H4 (cell line): ENCODE measurements at regions not wholly inside any gene's neighbourhood (a gene's known extent, or its start where the extent isn't known, plus 50 kb on each side); places are given as distances from the start of the nearest gene placed in this dataset.
"Not testable (repeated sequence)": the region's sequence is repeated elsewhere in the genome, so short reads cannot be mapped to it uniquely, and the experiment has no call there.

Experiments used
- DNase-seq: peaks from one replicate; pipeline ENCODE4 v3.0.0-alpha.2; 2015; ENCODE audit warnings: low spot score

DNA sequence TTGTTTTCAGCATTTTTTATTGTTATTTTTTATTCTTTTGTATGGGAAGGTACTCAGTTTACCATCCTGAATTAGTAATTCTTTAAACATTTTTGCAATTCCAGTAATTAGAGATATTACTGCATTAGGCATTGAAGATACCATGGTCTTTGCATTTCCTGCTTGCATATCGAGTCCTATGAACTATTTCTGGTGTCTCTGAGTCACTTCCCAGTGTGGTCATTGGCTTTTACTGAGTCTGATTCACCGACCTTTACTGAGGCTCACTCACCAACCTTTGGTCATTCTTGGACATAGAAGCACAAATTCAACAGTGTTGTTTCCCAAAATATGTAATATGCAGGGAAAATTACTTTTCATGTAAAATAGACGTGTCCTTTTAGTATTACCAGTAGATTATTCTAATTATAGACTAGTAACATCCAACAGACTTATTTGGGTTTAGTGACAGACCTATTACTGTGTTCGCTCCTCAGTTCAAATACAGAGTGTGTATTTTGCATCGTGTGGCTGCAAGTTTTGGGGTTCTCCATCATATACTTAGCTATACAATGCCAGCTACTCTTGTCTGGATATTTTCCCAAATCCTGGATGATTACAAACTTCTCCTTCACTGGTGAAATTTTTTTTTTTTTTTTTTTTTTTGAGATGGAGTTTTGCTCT lies 180.7 kb upstream of the PRSS1 start:
- peak; percentile 45 for DNase-seq

DNA sequence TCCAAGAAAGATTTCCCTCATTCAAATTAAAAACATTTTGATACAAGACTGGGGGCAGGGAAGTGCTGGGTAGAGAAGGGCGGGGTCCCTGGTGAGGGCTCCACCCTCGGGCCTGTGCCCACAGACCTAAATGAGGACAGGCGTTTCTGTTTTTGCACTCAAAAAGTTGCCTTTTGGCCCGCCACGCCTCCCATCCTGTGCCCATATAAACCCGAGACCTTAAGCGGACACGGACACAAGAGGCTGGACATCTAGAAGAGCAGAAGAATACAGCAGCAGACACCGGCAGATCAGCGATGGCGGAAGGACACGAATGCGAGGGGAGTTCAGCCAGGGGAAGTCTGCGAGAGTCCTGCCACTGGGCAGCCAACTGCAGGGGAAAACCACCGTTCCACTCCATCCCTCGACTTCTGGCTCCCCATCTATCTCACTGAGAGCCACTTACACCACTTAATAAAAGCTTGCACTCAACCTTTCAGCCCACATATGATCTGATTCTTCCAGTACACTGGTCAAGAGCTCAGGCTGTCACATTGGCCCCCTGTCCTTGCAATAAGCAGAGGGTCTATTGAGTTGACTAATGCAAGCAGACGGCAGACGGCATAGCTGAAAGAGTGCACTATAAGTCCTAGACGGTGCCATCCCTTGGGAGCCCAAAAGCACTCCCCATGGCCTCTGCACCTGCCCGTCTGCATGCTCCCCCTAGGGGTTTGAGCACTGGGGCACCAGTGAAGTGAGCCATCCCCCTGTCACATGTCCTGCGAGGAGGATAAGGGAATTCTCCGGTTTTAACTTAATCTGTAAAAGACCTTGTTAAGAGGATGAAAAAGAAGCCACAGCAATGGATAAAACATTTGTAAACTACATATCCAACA lies 181.8 kb upstream of the PRSS1 start:
- no peak for DNase-seq

DNA sequence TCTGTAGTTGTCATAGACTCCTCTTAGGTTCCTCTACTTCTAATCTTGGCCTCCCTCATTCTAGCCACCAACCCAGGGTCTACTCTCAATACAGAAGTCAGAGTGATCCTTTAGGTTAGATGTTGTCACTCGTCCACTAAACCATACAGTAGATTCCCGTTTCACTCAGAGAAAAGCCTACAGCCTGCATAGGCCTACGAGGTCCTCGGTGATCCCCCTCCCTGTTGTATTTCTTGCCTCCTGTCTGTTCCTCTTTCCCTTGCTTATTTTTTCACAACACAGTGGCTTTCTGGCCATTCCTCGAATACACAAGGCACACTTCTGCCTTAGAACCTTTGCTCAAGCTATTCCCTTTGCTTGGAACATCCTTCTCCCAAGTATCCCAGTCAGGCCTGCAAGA lies 183.0 kb upstream of the PRSS1 start:
- DNase-seq, result no peak

DNA sequence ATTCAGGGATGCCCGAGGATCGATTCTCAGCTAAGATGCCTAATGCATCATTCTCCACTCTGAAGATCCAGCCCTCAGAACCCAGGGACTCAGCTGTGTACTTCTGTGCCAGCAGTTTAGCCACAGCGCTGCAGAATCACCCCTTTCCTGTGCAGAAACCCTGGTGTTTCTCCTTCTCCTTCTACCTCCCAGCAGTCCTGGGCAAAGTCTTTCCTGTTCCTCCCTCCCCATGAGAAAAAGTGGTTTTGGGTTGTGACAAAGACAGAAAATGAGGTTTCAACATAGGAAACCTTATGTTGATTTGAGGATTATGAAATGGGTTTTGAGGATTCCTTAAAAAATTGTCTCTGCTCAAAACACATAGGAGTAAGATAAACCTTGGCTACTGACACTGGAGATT lies 185.1 kb upstream of the PRSS1 start:
- DNase-seq, result not testable (repeated sequence)

DNA sequence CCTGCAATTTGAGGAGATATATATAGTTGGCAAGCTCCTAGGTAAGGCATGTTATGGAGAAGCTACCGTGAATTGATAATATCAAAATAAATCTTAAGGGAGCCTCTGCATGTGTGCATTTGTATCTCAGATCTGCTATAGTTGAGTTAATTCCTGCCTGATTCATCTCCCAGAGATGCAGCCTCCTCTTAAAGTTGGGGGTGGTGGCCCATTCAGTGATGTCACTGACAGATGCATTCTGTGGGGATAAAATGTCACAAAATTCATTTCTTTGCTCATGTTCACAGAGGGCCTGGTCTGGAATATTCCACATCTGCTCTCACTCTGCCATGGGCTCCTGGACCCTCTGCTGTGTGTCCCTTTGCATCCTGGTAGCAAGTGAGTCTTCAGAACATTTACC lies 185.8 kb upstream of the PRSS1 start:
- no peak for DNase-seq

DNA sequence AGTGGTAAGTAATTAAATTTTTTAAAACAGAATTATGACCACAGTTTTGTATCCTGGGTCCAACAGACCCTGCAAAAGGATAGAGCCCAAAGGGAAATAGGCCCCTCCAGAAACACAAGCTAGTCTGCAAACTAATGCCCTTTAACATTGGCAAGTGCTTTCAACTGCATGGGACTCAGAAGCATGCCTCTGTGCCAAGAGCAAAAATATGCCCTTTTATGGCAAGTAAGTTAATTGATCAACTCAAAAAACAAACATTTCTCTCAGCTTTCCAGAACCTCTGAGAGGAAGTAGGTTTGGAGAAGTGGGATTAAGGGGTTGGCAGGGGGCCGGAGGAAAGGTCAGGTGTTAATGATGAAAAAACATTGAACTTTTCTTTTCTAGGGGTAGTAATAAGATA lies 186.6 kb upstream of the PRSS1 start:
- no peak for DNase-seq

DNA sequence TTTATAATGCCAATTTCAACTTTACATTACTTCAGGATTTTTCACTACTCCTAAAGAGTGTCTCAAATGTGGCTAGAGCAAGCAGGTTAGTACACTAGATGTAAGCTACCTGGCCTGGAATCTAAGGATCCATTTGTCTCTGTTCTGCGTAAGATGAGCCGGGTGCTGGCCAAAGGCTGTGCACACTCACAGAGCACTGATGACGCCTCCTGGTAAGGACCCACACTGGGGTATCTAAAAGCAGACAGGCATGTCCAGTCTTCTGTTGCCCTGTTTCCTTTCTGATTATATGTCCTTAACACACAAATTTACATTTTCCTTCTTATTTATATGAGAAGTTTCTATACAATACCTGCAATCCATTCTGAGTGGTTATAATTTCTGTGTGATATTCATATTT lies 187.9 kb upstream of the PRSS1 start:
- DNase-seq, result not testable (repeated sequence)

DNA sequence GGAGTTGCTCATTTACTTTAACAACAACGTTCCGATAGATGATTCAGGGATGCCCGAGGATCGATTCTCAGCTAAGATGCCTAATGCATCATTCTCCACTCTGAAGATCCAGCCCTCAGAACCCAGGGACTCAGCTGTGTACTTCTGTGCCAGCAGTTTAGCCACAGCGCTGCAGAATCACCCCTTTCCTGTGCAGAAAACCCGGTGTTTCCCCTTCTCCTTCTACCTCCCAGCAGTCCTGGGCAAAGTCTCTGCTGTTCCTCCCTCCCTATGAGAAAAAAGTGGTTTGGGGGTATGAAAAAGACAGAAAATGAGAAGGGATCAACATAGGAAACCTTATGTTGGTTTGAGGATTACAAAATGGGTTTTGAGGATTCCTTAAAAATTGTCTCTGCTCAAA lies 188.5 kb upstream of the PRSS1 start:
- DNase-seq, result not testable (repeated sequence)

DNA sequence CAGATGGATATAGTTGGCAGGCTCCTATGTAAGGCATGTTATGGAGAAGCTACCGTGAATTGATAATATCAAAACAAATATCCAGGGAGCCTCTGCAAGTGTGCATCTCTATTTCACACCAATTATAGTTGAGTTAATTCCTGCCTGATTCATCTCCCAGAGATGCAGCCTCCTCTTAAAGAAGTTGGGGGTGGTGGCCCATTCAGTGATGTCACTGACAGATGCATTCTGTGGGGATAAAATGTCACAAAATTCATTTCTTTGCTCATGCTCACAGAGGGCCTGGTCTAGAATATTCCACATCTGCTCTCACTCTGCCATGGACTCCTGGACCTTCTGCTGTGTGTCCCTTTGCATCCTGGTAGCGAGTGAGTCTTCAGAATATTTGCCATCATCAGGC lies 189.1 kb upstream of the PRSS1 start:
- DNase-seq, result no peak

DNA sequence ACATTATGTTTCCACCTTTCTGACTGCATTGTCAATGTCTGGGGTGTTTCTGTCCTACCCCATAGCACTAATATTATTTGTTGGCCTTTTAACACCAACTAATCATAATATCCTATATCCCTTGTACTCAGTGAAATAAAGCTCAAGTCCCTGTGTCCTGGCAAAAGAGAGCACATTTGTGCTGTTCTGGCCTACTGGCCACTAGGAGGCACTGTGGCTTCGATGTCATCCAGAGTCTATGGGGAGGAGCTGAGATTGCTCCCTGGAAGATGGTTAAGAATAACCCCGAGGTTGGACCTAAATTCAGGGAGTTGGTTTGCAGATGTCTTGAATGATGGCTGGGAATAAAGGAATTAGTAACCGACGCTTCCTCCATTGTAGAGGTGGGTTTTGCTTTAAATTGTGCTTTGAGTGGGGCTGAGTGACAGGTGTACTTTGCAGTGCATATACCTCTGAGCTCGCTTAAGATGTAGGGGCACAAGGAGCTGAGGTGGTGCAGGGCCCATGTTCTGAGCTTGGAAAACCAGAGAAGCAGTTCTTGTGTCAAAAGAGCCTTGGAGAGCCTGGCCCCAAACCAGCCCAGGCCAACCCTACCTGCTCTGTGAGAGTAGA lies 191.2 kb upstream of the PRSS1 start:
- DNase-seq, result peak; percentile 75

DNA sequence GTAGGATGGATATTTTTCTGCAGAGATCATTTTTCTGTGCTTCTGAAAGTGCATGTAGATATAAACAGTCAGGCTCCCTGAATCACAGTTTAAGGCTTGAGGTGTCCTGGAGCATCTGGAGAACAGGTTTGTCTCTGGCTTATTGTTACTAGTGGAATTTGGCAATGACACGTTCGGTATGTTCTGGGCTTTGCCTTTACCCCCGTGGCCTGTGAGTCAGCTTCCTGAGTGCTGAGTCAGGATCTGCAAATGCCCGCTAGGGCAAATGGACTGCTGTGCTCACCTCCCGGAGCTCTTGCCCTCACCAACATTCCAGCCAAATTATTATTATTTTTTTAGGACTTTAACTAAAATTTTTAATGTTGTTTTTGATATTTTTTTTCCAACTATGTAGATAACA lies 192.5 kb upstream of the PRSS1 start:
- DNase-seq, result peak; percentile 96

DNA sequence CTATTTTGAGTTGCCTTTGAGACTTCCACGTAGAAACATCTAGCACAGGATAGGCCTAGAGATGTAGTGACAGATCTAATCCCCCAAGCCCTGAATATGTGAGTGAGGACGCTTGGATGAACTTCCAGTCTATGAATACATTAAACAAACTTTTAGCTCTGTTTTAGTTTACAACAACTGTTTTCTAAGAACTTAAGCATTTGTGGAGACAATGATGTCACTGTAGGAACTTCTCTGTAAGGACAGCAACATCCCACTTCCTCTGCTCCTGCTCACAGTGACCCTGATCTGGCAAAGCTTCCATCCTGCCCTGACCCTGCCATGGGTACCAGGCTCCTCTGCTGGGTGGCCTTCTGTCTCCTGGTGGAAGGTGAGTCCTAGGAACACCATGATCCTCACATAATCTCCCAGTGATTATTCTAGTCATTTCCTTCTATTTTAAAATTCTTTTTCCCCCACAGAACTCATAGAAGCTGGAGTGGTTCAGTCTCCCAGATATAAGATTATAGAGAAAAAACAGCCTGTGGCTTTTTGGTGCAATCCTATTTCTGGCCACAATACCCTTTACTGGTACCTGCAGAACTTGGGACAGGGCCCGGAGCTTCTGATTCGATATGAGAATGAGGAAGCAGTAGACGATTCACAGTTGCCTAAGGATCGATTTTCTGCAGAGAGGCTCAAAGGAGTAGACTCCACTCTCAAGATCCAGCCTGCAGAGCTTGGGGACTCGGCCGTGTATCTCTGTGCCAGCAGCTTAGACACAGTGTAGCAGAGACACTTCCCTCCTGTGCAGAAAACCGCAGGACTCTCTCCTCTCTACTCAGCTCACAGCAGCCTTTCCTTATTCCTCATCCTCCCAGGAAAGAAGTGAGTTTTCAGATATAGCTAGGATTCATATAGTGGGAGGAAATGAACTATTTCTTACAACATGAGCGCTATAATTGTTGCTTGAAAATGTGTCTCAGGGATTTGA lies 194.4 kb upstream of the PRSS1 start:
- peak; percentile 43 for DNase-seq

DNA sequence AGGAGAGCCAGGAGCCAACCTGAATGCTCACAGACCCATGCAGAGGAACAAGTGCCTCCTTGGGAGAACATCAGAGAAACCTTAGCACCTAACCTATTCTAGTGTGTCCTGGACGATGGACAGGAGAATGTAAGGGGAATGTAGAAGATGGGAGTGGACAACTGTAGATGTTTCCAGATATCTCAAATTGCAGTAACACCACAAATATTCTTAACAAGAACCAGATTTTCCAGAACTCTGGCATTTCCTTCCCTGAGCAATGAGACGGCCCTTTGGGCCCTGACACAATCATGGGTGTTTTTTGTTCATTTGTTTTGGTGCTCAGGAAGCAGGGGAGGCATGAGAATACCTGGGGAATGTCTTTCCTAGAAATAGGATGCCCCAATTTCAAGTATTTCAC lies 196.1 kb upstream of the PRSS1 start:
- no peak for DNase-seq

DNA sequence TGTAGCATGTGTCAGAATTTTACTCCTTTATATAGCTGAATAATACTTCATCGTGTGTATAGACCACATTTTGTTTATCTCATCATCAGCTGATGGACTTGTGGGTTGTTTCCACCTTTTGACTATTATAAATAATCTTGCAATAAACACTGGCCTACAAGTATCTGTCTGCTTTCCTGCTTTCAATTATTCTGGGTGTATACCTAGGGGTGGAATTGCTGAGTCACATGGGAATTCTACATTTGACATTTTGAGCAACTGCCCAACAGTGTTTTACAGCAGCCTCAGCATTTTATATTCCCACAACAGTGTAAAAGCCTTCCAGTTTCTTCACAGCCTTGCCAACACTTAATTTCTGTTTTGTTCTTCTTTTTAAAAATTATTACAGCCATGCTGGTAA lies 200.3 kb upstream of the PRSS1 start:
- DNase-seq, result peak; percentile 48

DNA sequence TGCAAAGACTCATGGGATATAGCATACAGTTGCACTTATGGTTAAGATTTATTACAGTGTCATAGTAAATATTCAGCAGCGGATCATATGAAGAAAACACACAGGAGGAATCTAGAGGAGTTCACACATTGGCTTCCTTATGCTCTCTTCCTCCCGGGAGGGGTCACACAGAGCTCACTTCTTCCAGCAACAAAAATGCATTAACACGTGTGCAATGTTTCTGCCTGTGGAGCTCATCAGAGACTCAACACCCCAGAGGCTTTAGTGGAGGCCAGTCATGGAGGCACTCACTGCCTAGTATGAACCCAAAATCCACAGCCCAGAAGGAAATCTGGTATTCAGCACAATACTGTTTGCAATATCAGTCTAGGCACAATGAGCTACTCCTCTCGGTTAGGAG lies 202.8 kb upstream of the PRSS1 start:
- no peak for DNase-seq

DNA sequence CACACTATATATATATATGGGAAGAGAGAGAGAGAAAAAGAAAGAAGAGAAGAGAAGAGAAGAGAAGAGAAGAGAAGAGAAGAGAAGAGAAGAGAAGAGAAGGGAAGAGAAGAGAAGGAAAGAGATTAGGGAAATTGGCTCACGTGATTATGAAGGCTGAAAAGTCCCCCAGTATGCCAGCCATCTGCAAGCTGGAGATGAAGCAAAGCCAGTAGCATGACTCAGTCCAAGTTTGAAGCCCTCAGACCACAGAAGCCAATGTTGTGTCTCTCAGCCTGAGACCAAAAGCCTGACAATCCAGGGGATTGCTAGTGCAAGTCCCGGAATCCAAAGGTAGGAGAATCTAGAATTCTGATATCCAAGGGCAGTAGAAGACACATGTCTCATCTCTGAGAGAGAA lies 206.3 kb upstream of the PRSS1 start:
- DNase-seq, result no peak

DNA sequence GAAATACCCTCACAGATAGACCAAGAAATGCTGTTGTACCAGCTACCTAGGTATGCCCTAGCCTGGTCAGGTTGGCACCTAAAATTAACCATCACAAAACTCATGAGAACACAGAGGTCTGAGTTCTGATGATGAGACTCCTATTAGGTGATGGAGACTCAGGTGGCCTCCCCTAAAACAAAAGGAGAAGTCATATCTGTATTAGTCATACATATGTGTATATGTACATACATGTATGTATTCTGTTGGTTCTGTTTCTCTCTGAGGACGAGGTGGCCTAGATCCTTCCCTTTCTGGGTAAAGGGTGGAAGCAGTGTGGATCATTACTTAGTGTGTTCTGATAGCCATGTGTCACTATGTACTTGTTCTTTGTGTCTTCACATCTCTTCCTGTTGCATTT lies 207.2 kb upstream of the PRSS1 start:
- no peak for DNase-seq

DNA sequence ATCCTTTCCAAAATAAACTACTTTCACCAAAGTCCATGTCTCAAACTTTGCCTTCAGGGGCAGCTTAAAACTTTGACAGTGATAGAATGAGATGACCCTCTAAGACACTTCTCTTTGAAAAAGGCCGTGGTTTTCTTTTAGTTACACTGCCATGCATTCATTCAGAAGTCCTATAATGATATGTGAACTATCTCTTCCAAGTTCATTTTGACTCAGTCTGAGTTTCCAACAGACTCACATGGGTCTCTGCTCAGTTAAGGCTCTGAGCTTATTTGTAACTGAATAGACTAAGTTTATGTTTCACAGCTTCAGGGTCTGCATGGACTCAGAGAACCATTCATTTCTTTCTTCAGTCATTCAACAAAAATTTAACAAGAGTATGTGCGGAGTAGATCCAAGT lies 208.9 kb upstream of the PRSS1 start:
- no peak for DNase-seq

DNA sequence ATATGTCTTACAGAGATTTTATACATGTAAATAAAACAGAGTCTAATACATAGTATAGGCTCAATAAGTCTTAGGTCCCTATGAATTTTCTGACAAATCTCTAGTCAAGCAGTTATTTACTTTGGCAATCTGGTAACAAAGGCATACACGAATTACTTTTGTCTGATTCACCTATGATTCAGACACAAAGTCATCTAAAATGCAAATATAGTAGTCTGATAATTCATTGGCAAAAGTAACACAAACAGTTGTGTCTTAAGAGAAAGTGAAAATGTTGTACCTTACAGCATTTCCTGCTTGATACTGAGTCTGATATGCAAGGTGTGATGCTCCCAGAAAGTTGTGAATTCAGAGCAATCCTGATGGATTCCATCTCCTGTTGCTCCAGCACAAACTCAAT lies 209.4 kb upstream of the PRSS1 start:
- no peak for DNase-seq

DNA sequence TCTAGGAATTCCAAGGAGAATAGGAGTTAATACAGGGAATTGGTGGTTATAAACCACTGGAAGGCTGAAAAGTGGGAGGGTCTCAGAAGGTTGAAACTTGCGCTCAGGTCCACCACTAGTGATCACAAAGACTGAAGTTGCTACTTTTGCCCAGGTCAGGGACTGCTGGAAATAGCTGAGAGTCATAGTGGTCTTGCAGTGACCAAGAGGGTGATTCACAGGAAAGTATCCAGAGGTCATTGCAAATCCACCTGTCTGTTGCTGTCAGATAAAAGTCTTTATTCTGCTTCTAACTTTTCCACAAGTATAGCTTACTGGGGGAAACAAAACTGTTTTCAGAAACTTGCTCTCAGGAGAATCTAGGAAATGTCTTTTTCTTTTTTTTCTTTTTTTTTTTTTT lies 211.5 kb upstream of the PRSS1 start:
- DNase-seq, result no peak

DNA sequence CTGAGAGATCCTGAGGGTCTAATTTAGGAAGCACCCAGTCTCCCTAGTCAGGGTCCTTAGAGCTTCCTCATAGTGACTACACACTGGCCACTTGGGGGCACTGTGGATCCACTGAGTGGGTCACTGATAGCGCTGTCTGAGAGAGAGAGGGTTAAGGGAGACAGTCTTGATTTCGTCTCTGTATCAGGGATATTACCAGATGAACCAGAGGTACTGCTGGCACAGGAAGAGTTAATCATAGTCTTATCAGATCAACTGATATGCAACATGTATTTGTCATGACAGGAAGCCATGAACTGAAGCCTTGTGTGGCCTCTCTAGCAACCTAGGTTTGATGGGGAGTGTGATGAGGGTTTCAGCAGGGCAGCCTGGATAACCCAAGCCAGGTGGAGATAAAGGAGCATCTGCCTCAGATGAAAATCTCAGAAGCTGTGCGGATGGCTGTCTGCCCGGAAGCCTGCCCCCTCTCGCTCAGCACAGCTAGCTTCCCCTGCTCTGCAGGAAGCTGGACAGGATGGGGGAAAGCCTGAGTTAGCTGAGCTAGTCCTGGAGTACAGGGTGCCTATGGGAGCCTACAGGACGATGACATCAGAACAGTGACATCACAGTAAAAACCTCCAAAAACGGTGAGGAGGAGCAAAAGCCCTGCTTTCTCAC lies 214.0 kb upstream of the PRSS1 start:
- DNase-seq, result peak; percentile 83
